ENCODE measurements at regions not wholly inside any gene's neighbourhood (a gene's known extent, or its start where the extent isn't known, plus 50 kb on each side); places are given as distances from the start of the nearest gene placed in this dataset.
A peak's percentile ranks its signal among the peaks of the same experiment; 100 is the strongest.

DNA sequence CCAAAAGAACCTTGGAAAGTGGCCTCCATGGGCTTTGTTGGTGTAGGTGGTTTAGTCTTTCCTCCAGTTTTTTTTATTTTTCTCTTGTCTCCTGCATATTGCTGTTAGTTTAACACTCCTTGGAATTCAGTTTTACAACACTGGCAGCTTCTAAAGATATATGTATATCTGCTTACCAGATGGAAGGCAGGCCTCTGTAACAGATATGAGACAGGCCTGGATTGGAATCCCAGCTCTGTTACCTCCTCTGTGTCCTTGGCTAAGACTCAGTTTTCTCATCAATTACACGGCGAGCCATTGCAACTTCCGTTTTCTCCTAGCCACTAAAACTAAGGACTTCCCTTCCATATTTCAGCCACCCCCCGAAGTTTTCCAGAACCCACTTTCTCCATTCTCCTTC lies 133.4 kb upstream of the SMAD1 start:
- H3K9me3 ChIP-seq (ENCODE audit: low read depth) = no peaks in the 10 kb centered on the region
- DNase-seq (ENCODE audit: low read depth in 1 of 2, low spot score in 1 of 2) = no peak
- no peak overlapping the region for H3K4me3 ChIP-seq
- no peaks in the 10 kb centered on the region for H3K4me1 ChIP-seq (ENCODE audit: low read depth)
- H3K36me3 ChIP-seq = no peaks in the 10 kb centered on the region
- H3K27me3 ChIP-seq = no peaks in the 10 kb centered on the region
- no peak overlapping the region for H3K27ac ChIP-seq
- TF ChIP-seq, protein P1, sequence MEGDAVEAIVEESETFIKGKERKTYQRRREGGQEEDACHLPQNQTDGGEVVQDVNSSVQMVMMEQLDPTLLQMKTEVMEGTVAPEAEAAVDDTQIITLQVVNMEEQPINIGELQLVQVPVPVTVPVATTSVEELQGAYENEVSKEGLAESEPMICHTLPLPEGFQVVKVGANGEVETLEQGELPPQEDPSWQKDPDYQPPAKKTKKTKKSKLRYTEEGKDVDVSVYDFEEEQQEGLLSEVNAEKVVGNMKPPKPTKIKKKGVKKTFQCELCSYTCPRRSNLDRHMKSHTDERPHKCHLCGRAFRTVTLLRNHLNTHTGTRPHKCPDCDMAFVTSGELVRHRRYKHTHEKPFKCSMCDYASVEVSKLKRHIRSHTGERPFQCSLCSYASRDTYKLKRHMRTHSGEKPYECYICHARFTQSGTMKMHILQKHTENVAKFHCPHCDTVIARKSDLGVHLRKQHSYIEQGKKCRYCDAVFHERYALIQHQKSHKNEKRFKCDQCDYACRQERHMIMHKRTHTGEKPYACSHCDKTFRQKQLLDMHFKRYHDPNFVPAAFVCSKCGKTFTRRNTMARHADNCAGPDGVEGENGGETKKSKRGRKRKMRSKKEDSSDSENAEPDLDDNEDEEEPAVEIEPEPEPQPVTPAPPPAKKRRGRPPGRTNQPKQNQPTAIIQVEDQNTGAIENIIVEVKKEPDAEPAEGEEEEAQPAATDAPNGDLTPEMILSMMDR (IDR thresholded peaks at IDR 0.05; ENCODE audit: low read depth, low read length) = no peak

DNA sequence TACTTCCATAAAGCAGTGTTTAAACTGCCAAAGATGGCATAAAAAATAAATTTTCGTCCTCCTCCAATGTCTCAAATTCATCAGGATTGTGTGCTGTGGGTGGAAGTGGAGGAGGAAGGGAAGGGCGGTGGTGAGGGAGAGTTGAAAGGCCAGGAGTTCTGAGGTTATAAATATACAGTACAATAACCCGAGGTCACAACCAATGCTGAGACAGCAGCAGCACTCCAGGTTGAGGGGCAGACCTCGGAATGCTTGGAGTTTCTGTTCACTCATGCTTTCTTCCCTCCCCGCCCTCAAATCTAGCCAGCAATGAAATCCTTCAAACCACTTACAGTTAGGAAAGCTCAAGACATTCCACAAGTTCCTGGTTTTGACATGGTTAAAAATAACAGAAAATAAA lies 134.0 kb upstream of the SMAD1 start:
- no peaks in the 10 kb centered on the region for H3K36me3 ChIP-seq
- no peaks in the 10 kb centered on the region for H3K4me1 ChIP-seq (ENCODE audit: low read depth)
- TF ChIP-seq, protein P1 (IDR thresholded peaks at IDR 0.05; ENCODE audit: low read depth, low read length) = no peak
- peak; percentile 12 to 16 for DNase-seq (ENCODE audit: low read depth in 1 of 2, low spot score in 1 of 2)
- no peak overlapping the region for H3K27ac ChIP-seq
- no peaks in the 10 kb centered on the region for H3K27me3 ChIP-seq
- H3K9me3 ChIP-seq (ENCODE audit: low read depth) = no peaks in the 10 kb centered on the region
- no peak overlapping the region for H3K4me3 ChIP-seq

DNA sequence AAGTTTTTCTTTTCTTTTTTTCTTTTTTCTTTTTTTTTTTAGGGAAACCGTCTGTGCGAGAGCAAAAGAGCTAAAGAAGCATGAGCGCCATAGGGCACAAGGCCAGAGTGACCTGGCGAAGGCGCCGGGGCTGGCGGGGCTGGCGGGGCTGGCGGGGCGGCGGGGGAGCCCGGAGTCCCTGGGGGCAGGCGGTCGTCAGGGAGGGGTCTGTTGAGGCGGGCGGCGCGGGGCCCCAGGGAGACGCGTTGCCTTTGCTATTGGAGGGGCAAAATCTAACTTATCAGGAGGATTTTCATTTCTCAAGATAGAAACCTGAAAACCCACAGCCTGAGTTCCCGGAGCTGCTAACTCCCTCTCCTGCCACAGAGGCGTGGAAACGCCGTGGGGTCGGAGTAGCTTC lies 135.6 kb upstream of the SMAD1 start:
- no peaks in the 10 kb centered on the region for H3K4me1 ChIP-seq (ENCODE audit: low read depth)
- no peaks in the 10 kb centered on the region for H3K9me3 ChIP-seq (ENCODE audit: low read depth)
- no peaks in the 10 kb centered on the region for H3K36me3 ChIP-seq
- TF ChIP-seq, protein P1 (IDR thresholded peaks at IDR 0.05; ENCODE audit: low read depth, low read length) = no peak
- no peak for DNase-seq (ENCODE audit: low read depth in 1 of 2, low spot score in 1 of 2)
- no peak overlapping the region for H3K4me3 ChIP-seq
- H3K27me3 ChIP-seq = no peaks in the 10 kb centered on the region
- no peak overlapping the region for H3K27ac ChIP-seq

DNA sequence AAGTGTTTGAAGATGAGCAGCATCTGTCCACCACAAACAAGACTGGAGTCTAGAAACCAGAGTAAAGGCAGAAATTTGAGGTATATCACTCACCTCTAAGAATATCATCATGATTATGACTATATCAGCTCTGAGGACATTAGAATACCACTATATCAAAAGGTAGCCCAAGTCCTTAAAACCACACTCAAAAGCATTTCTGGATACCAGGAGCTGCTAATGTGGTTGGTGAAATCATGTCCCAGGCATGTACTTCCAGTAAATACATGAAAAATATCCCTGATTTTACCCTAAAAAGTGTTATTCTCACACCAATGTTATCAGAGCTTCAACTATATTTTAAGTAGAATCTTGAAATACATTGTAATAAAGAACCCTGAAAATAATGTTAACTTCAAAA lies 136.3 kb upstream of the SMAD1 start:
- Histone ChIP-seq H3K9me3 (ENCODE audit: low read depth) (no peaks in the 10 kb centered on the region), H3K4me3 (no peak overlapping the region), H3K27ac (no peak overlapping the region), H3K36me3 (no peaks in the 10 kb centered on the region), H3K4me1 (ENCODE audit: low read depth) (no peaks in the 10 kb centered on the region), H3K27me3 (no peaks in the 10 kb centered on the region)
- TF ChIP-seq, protein P1 (IDR thresholded peaks at IDR 0.05; ENCODE audit: low read depth, low read length) = no peak
- no peak for DNase-seq (ENCODE audit: low read depth in 1 of 2, low spot score in 1 of 2)

DNA sequence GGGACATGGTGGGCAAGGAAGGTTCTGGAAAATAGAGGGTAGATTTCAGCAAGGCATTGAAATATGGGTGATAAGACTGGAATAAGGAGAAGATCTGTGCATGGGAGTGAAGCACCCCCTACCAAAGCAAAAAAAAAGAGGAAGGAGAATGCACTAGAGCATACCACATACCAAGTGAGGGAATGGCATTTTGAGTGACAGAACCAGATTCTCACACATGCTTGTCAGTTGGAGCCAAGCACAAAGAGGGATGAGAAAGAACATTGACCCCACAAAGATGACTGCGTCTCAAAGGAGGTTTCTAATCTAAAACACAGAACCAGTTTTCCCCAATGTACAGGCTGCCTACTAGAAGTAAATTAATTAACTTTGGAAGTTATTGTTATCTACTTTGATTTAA lies 140.3 kb upstream of the SMAD1 start:
- no peak for DNase-seq (ENCODE audit: low read depth in 1 of 2, low spot score in 1 of 2)
- Histone ChIP-seq H3K4me3 (no peak overlapping the region), H3K4me1 (ENCODE audit: low read depth) (no peaks in the 10 kb centered on the region), H3K27ac (no peak overlapping the region), H3K27me3 (no peaks in the 10 kb centered on the region), H3K9me3 (ENCODE audit: low read depth) (no peaks in the 10 kb centered on the region), H3K36me3 (no peaks in the 10 kb centered on the region)
- TF ChIP-seq, protein P1 (IDR thresholded peaks at IDR 0.05; ENCODE audit: low read depth, low read length) = no peak

Measured in cardiac muscle cell (in vitro differentiated cells and primary cell).